AG09319 (cell line): ENCODE measurements at regions not wholly inside any gene's neighbourhood (a gene's known extent, or its start where the extent isn't known, plus 50 kb on each side); places are given as distances from the start of the nearest gene placed in this dataset.
"Not testable (repeated sequence)": the region's sequence is repeated elsewhere in the genome, so short reads cannot be mapped to it uniquely, and the experiment has no call there.

Experiments
- DNase-seq: peaks from one replicate; pipeline ENCODE4 v3.0.0-alpha.2; 2010; ENCODE audit warnings: low read depth; ENCODE audit errors: extremely low read depth
- CTCF ChIP-seq: IDR thresholded peaks from 2 replicates; pipeline ENCODE4 v1.5.1; 2011; ENCODE audit warnings: low read depth, mild to moderate bottlenecking, inconsistent platforms, low read length, moderate library complexity

DNA sequence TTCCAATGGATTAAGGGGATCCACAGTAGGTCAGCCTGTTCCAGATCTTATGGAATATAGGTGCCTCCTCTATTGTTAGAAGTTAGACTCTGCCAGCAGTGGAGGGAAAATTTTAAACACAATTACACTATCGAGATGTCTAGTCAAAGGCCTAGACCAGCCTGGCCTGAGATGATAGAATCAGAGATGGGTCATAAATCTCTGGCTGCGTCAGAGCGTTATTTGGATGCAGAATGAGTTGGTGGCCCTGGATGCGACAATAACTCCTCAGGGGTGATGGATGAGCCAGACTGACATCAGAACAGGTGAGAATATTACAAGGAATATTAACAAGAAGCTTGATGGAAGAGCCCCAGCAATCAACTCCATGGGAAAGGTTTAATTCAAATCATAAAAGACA lies 149.3 kb upstream of the TCF4 start:
- no peak for TF ChIP-seq CTCF
- no peak for DNase-seq

GRCh38 chr18:55735969-55736368 lies 148.0 kb upstream of the TCF4 start:
- TF ChIP-seq CTCF = no peak
- DNase-seq = no peak

DNA sequence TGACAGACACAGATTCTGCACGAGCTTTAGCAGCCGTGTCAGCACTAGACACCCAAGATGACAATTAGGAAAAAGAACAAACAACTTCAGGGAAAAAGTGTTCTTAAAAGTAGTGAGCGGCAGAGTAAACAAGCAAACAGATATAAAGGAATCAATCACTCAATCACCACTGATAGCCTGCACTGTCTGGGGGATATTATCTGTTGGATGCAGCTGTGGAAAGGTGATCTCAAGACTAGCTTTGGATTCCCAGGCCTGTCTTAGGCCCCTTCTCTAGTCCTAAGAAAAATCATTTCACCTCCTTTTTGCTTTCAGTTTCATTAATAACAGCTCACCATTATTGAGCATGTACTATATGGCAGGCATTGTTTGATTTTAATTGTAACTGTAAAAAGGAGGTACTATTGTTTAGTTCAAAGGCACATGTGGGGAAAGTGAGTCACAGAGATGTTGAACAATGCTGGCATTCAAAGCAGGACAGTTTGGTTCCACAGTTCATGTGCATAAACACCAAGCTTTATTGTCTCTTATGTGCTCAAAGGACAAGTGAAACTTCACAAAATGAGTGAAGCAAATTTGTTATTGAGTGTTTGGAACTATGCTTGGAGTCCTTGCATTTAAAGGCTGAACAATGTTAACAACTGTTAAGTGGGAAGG lies 147.3 kb upstream of the TCF4 start:
- no peak for TF ChIP-seq CTCF
- no peak for DNase-seq

GRCh38 chr18:55732227-55733106 lies 144.5 kb upstream of the TCF4 start:
- TF ChIP-seq CTCF = no peak

DNA sequence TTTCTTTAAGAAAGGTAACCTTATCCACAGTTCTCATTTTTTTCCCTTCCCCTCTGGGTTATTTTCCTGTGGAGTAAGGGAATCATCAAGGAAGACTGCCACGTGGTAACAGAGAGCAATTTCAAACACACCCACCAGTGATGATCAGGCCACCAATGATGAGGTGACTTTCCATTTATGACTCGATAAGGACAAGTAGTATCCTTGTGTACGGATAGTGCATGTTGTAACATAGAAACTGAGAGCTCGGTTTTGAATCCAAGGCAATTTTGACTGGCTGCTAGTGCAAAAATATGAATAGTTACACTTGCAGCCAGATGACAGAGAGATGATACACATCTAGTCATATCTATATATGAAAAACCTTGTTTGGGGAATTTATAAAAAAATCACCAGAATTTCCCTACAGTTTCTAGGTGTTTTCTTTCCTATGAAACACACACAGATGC lies 143.6 kb upstream of the TCF4 start:
- TF ChIP-seq CTCF = no peak
- DNase-seq = no peak

More at GRCh38 chr18:55732227-55733106, 144.5 kb upstream of the TCF4 start:
- DNase-seq = no peak

GRCh38 chr18:55721006-55721405 lies 133.0 kb upstream of the TCF4 start:
- DNase-seq = not testable (repeated sequence)

- DNase-seq = no peak
- no peak for TF ChIP-seq CTCF
These were observed 125.7 kb upstream of the TCF4 start for GRCh38 chr18:55713707-55714106.
